HG03575 (cell line): ENCODE measurements at regions not wholly inside any gene's neighbourhood (a gene's known extent, or its start where the extent isn't known, plus 50 kb on each side); places are given as distances from the start of the nearest gene placed in this dataset.

ENCODE experiments used
- ATAC-seq: cut with Tn5 transposase; IDR thresholded peaks from one replicate; pipeline ENCODE4 v1.9.1; 2021; ENCODE audit not compliant: unreplicated experiment, insufficient number of reproducible peaks, low FRiP score; ENCODE audit errors: extremely low read depth

DNA sequence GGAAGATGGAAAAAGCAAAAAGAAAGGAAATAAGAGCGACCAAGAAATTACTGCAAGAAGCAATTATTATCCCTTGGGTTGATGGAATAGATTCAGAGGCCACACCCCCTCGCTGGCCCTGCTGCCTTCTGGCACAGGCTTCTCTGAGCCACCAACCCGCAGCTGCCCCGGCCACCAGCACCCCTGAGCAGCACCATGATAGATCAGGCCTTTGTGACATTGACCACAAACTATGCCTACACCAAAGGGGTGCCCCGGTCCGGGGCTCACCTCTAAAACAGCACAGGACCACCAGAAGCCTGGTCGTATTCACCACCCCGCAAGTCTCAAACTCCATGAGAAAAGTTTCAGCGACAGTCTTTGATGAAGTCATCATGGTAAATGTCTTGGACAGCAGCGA lies 1059.3 kb downstream of the SLITRK1 start:
- ATAC-seq: no peak

DNA sequence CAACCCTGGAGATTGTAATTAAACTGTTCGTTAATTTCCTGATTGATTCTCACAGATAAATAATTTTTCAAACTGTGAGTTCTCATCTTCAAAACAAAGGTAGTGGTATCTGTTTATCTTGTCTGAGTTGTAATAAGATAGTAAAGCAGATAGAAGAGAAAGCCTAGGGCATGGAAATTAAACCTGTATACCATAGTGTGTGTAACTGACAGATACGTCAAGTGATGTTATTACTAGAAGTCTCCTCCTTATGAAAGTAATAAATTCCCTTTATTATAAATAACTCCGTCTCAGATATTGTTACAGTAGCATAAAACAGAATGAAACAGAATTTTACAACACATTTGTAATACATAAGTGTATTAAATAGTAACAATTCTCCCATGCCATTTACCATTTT lies 1065.1 kb downstream of the SLITRK1 start:
- ATAC-seq: no peak

DNA sequence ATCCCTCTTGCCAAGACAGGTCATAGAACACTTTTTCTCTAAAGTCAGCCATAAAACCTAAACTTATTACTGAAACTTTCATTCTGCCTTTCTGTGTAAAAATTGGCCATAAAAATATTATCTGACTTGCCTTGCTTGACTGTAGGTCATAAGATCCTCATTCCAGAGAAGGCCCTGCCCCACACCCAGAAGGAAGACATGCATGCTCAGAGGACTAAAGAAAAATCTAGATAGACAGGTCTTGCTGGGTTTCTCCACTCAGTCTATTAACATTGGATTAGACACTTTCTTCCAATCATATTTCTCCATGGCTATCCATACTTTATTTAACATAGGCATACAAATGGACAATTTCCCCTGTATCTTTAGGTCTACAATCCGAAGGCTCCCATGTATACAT lies 1066.5 kb downstream of the SLITRK1 start:
- no peak for ATAC-seq

DNA sequence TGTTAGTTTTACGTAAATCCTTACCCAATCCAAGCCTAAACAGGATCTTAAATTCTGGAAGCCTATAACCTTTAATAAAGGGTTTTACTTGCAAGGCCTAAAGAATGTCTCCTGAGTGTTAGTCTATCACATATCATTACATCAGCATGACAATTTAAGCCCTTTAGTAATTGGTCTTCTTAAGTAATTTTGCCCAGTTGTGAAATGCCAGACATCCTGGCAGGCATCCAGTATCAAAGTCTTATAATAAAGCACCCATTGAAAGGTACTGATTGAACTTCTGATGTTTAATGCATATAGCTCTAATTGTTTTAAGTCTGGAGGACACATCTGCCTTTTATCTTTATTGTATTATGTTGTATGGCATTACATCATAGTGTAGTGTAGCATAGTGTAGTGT lies 1078.9 kb downstream of the SLITRK1 start:
- ATAC-seq: no peak

DNA sequence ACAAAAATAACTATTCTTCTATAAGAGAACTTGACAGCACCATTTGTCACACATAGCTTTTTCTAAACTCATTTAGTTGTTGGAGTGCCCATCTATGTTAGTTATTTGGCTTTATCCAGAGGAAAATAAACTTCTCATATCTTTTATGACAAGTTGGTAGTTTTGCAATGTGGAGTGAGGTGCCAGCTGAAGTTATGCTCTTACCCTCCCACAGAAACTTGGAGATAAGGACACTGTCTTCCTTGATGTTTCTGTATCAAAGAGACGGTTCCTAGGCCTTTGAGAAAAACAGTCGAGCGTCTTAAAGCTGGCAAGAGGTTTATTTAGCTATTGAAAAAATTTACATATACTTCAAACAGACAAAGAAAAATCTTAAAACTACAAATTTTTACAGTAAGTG lies 1079.7 kb downstream of the SLITRK1 start:
- no peak for ATAC-seq

DNA sequence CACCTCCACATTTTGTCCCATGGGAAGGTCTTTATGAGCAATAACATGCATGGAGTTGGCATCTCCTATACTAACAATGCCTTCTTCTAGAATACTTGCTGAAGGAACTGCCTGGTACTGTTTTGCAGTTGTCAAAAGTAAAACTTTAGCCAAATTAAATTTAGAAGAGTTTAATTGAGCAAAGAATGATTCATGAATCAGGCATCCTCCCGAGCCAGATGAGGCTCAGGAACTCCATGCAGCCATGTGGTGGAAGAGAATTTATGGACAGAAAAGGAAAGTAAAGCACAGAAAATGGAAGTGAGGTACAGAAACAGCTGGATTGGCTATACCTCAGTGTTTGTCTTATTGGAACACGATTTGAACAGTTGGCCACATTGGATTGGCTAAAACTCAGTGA lies 1081.9 kb downstream of the SLITRK1 start:
- ATAC-seq: no peak

DNA sequence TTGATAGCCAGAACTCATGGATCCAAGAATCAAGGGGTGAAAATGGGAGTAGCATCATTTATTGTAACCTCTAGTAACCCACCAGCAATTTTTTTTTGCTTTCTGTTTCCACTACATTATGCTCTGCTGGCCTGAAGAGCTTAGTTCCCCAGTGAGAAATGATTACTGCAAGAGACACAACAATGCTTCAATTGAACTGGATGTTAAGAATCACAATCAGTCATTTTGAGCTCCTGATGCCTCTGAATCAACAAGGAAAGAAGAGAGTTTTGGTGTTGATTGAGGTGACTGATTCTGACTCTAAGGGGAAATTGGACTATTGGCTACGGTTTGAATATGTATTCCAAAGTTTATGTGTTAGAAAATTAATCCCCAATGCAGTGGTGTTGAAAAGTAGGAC lies 1084.4 kb downstream of the SLITRK1 start:
- ATAC-seq: no peak

DNA sequence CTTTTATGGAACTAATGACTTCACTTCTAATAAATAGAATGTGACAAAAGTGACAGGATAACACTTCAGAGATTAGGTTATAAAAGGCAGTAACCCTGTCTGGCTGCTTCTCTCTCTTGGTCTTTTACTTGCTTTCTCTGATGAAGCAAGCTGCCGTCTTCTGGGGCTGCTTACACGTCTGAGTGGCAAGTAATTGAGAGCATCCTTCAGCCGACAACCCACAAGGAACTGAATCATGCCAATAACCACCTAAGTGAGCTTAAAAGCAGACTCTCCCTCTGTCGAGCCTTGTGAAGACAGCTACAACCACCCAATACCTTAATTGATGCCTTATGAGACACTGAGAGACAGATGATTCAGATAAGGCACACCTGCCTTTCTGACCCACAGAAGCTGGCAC lies 1091.2 kb downstream of the SLITRK1 start:
- no peak for ATAC-seq

DNA sequence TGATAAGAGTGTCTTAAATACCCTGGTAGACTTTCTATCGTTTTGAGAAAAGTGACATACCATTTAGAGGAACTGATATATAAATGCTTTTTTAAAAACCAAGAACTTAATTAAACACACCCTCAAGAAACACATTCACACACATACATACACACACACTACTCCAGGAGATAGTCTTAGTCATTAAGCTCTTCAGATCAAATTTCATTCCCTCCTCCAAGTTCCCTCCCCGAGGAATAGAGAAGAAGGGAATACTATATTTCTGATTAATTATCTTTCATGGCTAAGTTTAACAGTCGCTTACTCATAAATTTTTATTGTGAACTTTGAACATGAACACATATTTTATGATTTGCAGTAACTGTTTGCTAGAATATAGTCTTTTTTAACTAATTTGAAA lies 1109.5 kb downstream of the SLITRK1 start:
- ATAC-seq: no peak

DNA sequence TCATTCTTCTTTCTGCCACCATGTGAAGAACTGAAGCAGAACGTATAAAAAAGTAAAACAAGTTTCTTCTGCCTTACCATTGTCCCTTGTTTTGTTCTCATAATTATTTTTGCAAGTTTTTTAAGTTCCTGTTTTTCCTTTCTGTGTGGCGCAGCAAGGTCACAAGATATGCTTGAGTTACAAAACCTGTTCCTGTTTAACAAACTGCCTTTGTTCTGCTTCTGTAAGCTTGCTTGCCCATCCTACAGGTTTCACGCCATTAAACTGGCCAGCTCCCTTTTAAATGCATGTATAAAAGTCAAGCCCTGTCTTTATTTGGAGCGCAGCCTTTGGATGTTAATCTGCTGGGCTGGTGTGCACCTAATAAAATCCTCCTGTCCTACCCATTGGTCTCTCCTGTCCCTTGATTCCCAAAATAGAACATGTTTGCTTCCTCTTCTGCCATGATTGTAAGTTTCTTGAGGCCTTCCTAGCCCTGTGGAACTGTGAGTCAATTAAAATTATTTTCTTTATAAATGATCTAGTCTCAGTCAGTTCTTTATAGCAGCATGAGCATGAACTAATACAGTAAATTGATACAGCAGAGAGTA lies 1115.4 kb downstream of the SLITRK1 start:
- no peak for ATAC-seq

DNA sequence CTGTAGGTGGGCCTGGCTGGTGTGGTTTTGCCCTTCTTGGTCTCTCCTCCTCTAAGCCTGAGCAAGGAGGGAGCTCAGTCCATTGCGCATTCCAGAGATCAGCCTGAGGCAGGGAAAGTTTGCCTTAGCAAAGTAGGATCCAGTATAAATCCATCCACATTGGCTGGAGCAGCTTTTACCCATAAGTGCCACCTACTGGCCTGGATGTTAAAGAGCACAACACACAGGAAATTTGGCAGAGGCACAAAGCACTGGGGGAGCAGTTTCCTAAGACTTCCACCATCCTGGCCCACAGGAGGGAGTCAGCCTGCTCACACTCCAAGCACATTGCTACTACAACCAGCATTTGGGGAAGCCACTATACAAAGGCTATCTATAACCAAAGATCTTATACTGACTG lies 1124.2 kb downstream of the SLITRK1 start:
- ATAC-seq: no peak

DNA sequence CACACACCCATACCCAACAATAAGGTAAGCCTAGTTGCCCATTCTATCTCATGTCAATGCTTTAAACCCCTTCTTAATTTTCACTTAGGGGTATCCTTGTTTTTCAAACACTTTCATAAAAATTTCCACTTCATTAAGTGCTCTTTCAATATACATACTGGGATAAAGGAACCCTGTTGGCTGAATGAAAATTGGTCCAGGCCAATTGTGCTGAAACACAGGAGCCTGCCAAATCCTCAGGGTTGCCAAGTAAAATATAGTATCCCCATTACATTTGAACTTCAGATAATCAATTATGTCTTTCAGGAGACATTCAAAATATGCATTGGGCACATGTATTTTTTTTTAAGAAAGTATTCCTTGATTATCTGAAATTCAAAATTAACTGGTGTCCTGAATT lies 1131.1 kb downstream of the SLITRK1 start:
- no peak for ATAC-seq

DNA sequence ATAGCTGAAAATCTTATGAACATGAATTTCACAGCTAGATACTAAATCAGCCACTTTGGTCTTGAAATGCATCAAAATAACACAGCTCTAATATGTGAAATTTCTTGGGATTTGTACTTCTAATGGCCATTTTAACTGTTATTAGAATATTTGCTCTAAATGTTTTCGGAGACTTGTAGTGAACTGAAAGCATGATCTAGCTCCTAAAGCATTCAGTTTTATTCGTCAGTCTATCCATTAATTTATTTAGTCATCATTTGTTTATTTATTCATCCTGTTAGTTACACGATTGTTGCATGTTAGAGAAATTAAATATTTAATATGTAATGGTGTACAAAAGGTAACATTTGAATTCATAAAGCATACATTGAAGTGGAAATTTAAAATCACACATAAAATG lies 1132.7 kb downstream of the SLITRK1 start:
- ATAC-seq: no peak

DNA sequence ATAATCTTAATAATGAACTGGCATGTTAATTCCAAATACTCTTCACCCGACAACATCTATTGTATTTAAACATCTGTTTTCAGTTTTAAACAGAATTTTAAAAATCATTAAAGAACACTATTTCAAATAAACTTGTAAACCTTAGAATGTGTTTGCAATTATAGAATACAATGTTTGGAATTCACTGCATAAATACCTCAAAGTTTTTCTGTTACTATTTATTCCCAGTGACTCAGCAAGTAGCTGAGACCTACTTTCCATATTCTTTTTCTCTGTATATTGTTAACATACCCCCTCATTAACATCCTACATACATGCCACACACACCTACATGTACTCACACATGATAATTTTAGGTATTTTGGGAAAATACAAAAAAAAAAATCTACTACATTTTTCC lies 1134.3 kb downstream of the SLITRK1 start:
- no peak for ATAC-seq

DNA sequence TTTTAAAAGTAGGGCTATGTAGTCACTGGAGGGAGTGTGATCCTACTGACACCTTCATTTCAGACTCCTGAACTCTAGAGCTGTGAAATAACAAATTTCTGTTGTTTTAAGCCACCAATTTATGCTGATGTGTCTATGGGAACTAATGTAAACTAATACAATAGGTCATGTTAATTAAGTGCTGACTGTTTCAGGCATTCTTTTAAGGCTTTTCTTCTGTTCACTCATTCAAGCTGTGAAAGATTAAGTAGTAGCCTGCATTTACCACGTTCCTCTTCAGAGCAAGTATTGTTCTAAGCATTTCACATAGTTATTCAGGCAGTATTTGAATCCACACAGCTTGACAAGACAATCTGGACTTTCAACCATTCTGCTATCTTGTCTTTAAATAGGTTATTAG lies 1135.0 kb downstream of the SLITRK1 start:
- no peak for ATAC-seq

DNA sequence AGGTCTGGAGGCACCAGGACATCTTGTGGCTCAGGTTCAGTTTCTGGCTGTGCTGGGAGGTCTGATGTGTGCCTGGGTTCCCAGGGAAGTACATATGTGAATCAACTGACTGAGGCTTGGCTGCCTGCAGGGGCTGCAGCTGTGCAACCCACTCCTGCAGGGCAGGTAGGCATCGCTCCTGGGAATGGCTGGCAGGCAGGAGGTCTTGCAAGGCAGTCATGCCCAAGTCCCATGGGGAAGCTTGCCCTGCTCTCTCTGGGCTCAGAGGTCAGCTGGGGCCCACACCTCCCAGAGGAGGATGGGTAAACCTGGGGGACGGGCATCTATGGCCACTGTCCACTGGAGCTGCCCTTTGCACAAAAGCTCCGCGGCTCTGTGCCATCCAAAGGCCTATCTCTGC lies 1141.8 kb downstream of the SLITRK1 start:
- ATAC-seq: no peak

DNA sequence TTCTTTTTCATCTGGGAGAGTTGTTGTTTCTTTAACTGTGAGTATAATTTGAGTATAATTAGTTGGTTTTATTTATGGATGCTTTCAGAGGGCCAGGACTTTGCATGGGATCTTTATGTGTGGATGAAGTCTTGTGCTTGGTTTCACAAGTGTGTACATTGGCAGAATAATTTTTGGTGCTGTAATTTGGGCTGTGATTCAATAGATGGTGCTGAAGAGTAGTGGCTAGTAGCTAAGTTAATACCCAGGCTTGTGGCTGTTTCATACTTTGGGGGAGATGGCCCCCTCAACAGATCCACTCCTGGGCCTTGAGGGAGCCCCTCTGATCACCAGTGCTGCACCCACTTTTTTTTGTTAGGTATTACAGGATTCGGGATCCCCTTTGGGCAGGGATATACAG lies 1142.4 kb downstream of the SLITRK1 start:
- no peak for ATAC-seq

DNA sequence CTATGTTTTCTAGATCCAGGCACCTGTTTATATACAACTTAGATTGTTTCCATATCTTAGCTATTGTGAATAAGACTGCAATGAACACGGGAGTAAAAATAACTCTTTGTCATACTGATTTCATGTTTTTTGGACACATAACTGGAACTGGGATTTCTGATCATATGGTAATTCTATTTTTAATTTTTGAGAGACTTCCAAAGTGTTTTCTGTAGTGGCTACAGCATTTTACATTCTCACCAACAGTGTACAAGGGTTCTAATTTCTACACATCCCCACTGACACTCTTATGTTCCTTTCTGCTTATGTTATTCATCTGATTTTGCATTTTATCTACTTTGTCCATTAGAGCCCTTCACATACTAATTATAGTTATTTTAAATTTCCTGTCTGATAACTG lies 1152.9 kb downstream of the SLITRK1 start:
- ATAC-seq: no peak

DNA sequence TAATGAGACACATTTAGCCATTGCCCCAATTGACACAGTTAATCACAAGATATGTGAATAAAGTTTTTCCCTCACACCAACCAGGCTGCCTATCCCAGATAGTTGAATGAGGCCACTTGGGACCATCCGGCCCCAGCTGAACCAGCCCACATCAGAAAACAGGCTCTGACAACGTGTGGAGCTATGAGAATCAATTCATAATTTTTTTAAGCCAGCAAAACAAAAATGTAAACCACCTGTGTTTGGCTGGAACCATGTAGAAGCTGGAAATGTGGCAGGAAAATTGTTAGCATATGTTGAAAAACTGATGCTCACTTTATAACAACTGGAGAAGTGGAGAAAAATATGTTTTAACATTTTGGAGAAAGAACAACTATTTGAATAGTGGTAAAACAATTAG lies 1161.3 kb downstream of the SLITRK1 start:
- ATAC-seq: no peak

DNA sequence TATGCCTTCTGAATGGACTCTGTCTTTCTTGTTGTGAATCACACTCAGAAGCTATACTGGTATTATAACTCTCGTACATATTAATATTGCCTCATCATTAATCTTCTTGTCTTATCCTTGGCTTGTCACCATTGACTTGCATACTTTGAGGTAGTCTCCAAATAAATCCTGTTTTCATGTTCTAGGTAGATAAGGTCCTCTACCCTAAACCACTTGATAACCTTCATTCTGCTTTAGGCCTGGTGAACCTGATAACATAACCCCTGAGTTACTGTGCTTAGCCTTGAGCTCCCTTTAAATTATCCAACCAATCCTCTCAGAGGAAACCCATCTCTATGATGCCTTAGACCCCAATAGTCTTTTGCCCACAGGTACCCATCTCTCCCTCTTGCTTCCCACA lies 1162.3 kb downstream of the SLITRK1 start:
- no peak for ATAC-seq

DNA sequence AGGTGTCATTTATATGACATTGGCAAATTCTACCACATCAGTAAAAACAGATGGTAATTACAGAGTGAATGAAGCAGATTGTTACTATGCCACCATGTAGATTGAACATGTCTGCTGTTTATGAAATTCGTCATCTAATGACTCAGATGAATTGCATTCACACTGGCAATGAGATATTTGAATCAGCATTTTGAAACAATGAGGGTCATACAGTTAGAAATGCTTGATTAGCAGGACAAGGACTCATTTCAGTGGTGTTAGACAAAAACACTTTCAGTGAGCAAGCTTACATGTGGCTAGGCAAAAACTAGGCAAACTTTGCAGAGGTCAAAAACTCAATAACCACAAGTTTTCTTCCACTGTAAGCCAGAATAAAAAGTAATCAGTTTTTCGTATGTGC lies 1165.0 kb downstream of the SLITRK1 start:
- no peak for ATAC-seq
